ENCODE measurements at regions not wholly inside any gene's neighbourhood (a gene's known extent, or its start where the extent isn't known, plus 50 kb on each side); places are given as distances from the start of the nearest gene placed in this dataset.
"Not testable (repeated sequence)": the region's sequence is repeated elsewhere in the genome, so short reads cannot be mapped to it uniquely, and the experiment has no call there.

- not testable (repeated sequence) for TF ChIP-seq GLIS3 (CRISPR knock-in tag; IDR thresholded peaks at IDR 0.05); CSRNP3 (CRISPR knock-in tag; IDR thresholded peaks at IDR 0.05); ZFP3 (CRISPR knock-in tag; IDR thresholded peaks at IDR 0.05); PATZ1 (CRISPR knock-in tag; IDR thresholded peaks at IDR 0.05; ENCODE audit: borderline replicate concordance); ZNF8 (CRISPR knock-in tag; IDR thresholded peaks at IDR 0.05); ZFP30 (CRISPR knock-in tag; IDR thresholded peaks at IDR 0.05); RARB (CRISPR knock-in tag; IDR thresholded peaks at IDR 0.05); ZNF565 (CRISPR knock-in tag; conservative IDR thresholded peaks at IDR 0.05; ENCODE audit: low read depth); TCF4 (CRISPR knock-in tag; IDR thresholded peaks at IDR 0.05; ENCODE audit: borderline replicate concordance); OSR1 (CRISPR knock-in tag; IDR thresholded peaks at IDR 0.05); CREB5 (CRISPR knock-in tag; IDR thresholded peaks at IDR 0.05; ENCODE audit: low read depth); BACH2 (CRISPR knock-in tag; IDR thresholded peaks at IDR 0.05; ENCODE audit: borderline replicate concordance); TSHZ2 (CRISPR knock-in tag; IDR thresholded peaks at IDR 0.05); ZNF70 (CRISPR knock-in tag; IDR thresholded peaks at IDR 0.05)
These were observed 248.6 kb downstream of the SPATA31A1 start for GRCh38 chr9:39604089-39604488.

Data from SK-N-SH treated with all-trans-retinoic acid at 6 μM for 48 hours (cell line).